ENCODE measurements at regions not wholly inside any gene's neighbourhood (a gene's known extent, or its start where the extent isn't known, plus 50 kb on each side); places are given as distances from the start of the nearest gene placed in this dataset.

DNA sequence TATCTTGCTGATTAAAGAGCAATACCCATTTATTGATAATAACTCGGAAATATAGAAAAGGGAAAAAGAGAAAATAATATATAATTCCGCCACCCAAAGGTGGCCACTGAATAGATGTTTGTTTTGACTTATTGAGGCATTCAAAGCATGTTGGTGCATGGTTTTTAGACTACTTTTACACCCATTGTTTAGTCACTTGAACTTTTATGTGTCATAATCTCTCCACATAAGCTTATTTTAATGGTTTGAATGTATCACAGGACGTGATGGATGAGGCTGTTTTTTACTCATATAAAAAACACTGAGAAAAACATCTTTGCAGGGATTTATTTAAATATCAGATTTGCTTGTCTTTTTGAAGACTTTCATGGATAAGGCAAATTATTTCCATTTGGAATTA is 120.4 kb downstream of the ACKR3 start:
- no peak for DNase-seq (ENCODE audit: low read depth in 3 of 3)

DNA sequence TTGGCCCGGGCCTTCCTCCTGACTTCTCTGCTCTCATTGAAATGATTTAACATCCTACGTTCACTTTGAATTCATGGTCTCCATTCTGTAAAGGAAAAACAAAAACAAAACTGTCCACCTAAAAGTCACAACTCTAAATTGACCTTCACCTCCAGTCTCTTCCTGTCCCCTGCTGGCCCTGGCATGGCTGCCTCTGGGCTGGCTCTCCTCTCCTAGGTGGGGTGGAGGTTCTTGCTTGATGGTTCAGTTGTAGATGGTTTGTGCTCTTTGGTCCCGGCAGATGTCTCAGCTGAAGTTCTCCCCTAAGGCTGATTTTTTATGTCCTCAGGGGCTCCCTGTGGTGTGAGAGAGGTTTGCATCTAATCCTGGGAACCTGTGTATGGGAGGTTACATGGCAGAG is 121.1 kb downstream of the ACKR3 start:
- no peak for DNase-seq (ENCODE audit: low read depth in 3 of 3)

DNA sequence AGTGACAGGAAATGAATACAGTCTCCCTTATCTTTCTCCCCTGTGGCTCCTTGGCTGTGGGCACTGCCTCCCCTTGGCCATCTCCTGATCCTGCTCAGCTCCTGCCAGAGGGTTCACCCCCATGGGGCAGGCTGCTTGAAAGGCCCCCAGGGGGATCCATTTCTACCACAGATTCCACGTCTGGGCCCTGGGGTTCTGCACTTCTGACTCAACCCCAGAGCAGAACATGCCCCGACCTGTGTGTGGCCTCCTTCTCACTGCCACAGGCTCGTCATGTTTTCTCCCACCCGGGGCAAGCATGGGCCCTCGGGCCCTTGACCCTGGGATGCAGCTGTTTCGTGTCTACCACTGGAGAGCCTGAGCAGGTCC is 122.2 kb downstream of the ACKR3 start:
- DNase-seq (ENCODE audit: low read depth in 3 of 3) = no peak

DNA sequence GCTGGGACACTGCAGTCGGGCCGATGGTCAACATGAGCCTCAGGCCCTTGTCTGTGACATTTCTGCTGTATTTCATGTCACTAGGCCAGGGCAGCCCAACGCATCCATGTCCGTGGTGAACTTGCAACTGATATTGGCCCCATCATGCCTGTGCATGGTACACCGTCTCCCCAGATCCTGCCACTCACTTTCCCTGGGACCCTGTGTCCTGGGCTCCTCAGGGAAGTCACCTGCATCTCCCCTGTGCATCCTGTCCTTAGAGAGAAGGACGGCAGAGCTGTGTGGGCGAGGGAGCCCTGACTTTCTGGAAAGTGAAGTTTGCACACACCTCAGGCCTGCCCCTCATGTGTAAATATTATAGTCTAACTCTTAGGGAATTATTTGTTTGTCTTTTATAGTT is 123.3 kb downstream of the ACKR3 start:
- no peak for DNase-seq (ENCODE audit: low read depth in 3 of 3)

DNA sequence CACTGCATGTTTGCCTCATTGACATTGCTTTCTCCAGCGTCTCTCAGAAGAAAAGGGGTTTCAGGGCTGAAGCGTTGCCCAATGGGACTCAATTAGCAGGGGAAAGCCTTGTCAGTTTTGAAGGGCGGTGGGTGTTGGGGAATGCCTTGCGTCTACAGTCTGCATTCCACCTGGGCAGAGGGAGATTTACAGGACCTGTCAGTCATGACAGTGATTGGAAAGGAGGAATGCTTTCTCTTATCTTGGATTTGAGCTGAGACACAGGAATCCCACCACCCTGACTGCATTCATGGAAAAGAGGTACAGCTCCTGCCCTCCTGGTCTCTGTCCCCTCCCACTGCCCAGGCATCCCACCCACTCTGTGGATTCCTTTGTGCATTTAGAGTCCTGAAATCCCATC is 123.9 kb downstream of the ACKR3 start:
- no peak for DNase-seq (ENCODE audit: low read depth in 3 of 3)

DNA sequence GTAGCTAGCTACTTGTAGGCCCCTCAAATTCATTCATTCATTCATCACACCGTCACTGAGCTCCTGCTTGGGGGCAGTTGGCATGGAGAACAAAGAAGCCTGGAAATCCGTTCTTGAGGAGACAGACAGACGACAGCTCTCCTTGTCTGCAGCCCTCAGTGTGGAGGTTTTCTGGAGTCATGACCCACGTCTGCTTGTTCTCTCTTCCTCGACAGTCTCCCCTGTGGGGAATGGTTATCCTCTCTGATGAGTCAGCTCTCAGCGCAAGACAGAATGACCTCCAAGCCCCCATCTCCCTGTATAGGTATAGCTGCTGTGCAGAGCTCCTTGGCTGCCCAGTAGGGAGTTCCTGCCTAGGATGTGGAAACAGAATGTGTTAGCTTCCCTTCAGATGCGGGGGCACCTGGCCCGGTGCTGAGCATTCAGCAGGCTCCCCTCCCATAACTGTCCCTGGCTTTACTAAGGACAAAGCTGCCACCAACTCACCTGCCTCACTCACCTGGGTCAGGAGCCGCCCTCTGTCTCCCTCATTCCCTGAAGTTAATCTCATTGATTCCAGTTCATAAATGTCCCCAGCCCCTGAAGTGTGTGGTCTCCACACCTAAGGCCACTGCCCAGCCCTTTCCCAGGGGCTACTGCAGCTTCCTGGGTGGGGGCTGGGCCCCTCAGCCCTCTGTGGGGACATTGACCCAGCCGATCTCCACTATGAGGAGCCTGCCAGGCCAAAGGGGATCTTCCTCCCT is 124.7 kb downstream of the ACKR3 start:
- no peak for DNase-seq (ENCODE audit: low read depth in 3 of 3)

DNA sequence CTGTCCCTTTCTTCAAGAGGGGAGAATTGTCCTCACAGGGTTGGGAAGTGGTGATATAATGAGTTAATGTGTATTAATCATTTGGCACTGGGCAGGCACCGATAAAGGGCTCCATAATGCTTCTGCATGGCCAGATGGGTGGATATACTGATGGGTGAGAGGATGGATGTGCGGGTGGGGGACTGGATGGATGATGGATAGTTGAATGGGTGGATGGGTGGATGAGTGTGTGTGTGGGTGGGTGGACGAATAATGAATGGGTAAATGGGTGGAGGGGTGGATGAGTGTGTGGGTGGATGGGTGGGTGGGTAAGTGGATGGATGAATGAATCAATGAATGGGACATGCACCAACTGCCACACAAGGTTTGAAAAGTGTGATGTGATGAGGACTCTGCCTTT is 127.2 kb downstream of the ACKR3 start:
- DNase-seq (ENCODE audit: low read depth in 3 of 3) = no peak

DNA sequence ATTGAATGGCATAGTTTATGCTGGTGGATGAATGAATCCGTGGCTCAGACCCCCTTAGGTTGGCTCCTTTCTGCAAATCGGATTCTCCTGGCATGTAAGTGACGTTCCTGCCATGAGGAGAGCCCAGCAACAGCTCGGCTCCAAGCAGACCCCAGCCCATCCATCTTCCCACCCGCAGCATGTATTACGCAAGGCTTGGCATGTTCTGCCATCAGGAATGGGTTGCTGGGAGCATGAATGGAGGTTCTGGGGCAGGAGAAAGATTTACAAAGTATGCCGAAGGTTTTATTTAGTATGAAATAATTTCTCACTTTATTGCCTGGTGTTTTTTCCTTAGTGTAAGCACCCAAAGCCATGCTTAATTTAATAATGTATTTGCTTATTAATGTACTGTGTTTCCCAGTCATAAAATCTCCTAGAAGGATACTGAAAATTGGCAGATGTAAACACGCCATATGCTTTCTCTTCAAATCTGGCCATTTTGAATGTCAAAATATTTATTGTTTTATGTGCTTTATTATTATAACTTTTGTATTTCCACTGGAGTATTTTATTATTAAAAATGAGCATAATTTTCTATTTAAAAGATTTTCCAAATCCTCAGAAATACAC is 128.5 kb downstream of the ACKR3 start:
- no peak for DNase-seq (ENCODE audit: low read depth in 3 of 3)

DNA sequence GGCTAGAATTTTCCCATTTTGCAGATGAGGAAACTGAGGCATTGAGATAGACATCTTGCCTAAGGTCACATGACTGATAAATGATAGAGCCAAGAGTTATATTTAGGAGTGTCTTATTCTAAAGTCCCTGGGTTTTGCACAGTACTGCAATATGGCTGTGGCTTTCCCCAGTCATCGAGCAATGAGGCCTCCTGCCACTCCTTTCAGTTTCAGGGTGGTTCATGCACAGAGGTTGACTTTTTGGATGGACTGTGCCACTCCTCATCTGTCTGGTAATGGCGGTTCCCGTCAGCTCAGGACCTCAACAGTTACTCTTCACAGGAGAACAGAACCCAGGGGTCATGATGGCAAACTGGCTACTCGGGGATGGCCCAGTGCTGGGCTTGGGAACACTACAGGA is 131.1 kb downstream of the ACKR3 start:
- no peak for DNase-seq (ENCODE audit: low read depth in 3 of 3)

DNA sequence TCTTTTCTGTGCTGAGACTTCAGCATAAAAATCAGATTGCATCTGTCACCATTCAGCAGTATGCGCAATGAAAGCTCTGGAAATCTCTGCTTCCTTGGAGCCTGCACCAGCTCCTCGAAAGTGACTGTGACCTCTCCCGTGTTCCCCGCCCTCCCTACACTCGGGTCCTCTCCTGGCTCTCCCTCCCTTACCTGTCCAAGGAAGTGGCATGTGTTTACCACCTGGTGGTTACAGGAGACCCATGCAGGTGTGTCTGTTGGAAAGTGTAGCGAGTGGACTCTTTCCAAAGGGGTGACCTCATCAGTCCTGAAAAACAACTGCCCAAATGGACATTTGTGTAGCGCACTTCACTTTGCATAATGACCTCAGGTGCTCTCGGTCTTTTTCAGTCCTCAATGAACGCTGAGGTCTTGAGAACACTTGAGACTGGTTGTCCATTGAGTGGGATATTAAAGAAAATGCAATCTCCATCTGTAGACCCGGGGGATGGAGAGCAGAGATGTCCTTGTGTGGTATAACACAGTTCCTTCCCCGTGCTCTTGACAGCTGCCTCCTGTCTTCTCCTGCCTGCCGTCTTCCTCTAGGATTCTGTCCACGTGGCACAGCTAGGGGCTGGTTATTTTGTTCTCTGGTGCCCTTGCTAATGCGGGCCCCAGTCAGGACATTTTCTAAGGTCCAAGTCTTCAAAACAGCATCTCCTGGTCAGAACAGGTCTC is 133.2 kb downstream of the ACKR3 start:
- no peak for DNase-seq (ENCODE audit: low read depth in 3 of 3)

DNA sequence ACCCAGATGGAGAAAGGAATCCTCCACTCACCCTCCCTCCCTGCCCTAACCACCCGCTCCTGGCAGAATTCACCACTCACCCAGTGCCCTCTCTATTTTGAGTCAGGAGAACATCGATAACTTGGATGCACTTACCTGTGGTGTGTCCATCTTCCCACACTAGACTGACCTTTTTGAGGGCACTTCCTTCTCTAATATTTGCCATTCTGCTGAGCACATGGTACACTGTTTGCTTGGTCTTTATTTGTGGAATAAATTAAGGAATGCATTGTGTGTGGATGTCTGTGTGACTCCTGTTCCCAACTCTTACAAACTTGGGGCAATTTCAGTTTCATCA is 133.7 kb downstream of the ACKR3 start:
- no peak for DNase-seq (ENCODE audit: low read depth in 3 of 3)

DNA sequence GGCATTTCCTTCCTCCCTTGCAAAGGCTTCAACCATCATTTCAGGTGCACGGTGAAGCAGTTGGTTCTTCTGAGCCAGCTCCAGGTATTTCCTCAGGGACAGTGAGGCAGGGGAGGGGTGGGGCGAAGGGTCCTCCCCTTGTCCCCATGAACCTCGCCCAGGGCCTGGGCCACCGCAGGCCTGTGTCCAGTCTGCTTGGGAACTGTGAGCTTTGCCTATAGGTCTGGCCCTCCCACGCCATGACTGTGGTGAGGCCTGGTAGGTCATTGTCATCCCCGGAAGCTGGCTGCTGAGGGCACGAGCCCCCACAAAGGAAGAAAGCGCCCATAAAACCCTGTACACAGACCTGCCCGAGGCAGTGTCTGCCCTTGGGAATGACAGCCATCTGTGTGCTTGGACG is 134.3 kb downstream of the ACKR3 start:
- DNase-seq (ENCODE audit: low read depth in 3 of 3) = no peak

DNA sequence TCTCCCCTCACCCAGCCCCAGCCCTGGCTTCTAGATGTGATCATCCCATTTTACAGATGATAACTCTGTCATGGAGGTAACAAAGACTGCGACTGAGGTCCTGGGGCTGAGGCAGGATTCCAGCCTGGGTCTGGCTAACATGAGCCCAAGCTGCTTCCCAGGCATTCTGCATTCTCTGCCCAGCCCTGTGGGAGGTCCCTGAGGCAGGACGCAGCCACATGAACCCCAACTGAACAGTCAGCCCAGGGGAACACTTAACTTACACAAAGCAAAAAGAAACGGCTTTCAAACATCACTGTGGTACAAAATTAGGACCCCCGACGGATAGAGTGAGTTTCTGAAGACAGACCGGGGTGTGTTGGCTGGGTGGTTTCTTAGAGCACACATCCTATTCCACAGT is 135.3 kb downstream of the ACKR3 start:
- no peak for DNase-seq (ENCODE audit: low read depth in 3 of 3)

DNA sequence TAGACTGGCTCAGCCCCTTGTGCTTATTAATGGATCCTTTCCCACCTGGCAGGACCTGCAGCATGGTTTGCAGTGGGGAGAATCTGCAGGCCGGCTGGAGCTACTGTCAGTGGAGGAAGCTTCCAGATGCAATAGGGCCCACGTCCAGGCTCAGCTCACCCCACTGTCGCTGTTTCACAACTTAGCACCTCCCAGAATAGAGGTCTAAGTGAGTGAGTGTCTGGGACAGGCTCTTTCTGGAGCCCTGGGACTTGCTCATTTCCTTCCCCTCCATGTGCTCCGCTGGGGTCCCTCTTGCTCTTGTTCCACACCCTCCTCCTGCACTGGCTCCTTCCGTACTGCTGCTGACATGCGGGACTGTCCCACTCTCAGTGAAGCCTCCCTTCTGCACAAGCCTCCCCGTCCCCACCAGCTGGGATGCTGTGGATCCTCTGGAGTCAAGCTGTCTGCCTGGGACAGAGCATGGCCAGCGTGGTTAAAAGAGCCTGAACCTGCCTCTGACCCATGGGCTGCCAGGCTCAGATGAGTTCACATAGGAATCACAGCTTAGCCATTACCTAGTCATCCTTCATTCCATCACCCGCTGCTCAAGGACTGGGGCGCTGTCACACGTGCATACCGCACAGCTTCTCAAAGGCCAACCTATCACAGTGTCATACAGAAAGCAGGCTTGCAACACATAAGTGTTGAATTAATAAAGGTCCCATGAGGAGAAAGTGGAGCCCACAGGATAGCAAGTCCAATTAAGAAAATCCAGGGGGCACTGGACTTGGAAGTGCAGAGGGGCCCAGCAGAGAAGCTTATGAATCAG is 135.9 kb downstream of the ACKR3 start:
- DNase-seq (ENCODE audit: low read depth in 3 of 3) = no peak

DNA sequence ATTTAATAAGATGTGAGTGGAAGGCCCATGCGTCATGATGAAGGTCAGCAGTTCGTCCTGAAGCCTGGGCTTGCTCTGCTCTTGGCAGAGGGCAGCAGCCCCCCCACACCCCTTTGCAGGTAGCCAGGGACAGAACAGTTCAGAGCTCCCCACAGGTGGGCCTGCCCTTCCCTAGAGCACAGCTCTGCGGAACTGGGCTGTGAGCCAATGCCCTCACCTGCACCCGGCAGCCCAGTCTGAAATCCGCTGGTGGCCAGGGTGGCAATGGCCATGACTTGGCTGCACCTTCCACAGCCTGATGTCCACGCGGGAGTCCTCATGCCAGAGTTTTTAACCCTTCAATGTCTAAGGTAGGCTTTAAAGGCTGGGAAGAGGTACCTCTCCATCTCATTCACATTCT is 136.7 kb downstream of the ACKR3 start:
- DNase-seq (ENCODE audit: low read depth in 3 of 3) = no peak

DNA sequence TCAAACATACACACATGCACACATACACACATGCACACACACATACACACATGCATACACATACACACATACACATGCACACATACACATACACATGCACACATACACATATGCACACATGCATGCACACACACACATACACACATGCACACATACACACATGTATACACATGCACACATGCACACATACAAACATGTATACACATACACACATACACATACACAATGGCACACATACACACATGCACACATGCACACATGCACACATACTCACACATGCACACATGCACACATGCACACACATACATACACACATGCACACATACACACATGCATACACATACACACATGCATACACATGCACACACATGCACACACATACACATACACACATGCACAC is 137.2 kb downstream of the ACKR3 start:
- DNase-seq (ENCODE audit: low read depth in 3 of 3) = no peak

DNA sequence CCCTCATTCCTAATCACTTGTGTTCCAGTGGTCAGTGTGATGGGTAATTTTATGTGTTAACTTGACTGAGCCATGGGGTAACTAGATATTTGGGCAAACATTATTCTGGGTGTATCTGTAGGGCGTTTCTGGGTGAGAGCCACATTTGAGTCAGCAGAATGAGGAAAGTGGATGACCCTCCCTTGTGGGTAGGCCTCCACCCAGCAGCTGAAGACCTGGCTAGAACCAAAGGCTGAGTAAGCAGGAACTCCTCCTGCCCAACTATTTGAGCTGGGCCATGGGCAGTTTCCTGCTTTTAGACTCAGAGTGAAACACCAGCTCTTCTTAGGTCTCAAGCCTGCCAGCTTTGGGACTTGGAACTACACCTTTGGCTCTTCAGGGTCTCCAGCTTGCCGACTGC is 141.8 kb downstream of the ACKR3 start:
- no peak for DNase-seq (ENCODE audit: low read depth in 3 of 3)

DNA sequence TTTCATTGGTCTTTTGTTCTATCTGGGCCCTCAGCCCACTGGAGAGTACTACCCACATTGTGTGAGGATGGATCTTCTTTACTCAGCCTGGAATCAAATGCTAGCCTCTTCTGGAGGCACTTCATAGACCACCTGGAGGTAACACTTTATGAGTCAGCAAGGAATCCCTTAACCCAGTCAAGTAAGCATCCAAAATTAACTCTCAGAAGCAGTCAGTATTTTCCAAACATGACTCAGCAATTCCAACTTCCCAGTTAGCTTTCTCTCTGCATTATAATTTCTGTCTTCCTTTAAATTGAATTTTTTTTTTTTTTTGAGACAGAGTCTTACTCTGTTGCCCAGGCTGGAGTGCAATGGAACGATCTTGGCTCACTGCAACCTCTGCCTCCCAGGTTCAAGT is 142.7 kb downstream of the ACKR3 start:
- no peak for DNase-seq (ENCODE audit: low read depth in 3 of 3)

DNA sequence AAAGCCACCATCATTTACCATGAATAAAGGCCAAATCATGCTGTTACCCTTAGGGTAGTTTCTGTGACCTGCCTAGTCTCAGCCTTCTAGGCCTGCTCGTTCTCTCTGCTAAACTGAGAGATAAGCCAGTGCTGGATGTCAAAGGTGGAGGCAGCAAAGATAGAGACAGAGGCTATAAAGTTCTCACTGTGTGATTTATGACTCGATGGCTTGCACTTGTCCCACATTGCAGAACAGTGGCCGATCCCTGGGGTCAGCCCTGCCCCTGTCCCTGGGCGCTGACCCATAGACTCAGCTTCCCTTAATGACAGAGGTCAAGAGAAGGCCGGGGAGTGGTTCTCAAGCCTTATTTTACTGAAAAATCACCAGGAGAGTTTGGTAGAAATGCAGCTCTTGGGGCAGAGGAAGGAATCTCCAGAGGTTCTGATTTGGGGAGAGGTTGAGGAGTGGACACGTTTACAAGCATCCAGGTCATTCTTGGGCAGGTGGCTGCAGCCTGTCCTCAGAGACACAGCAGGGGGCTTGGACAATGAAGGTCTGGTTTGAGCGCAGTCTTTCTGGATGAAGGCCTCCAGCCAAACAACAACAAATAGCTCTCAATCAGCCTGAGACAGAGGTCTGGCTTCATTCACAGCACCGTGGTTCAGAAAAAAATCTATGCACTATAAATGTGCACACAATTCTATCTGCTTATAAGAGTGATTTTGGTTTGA is 143.5 kb downstream of the ACKR3 start:
- DNase-seq (ENCODE audit: low read depth in 3 of 3) = no peak

DNA sequence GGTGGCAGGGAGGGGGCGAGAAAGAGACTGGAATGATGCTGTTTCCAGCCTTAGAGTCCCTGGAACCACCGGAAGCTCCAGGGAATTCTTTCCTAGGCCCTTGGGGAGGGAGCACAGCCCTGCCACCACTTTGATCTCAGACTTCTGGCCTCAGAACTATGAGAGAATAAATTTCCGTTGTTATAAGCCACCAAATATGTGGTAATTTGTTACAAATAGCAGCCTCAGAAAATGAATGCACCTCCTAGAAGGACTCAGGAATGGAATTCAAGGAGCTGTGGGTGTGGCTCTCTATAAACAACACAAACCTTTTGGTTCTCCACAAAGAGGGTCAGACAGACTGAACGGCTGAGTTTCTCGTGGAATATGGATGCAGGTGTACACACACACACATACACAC is 144.5 kb downstream of the ACKR3 start:
- DNase-seq (ENCODE audit: low read depth in 3 of 3) = no peak

DNA sequence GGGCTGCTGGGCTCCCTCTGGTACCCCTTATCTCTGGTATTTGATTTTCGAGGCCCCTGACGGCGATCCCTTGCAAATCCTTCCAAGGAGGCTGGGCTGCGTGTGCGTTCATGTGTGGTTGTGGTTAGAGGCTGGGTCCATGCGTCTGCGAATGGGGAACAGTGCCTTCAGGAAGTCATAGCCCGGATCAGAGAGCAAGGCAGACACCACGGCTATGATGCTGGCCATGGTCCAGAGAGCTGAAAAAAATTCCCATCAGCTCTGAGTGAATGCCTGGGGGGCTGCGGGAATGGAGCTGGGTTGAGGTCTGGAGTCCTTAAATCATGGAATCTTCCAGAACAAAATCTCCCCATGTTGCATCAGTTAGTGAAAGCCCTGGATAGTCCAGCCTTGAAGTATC is 145.5 kb downstream of the ACKR3 start:
- DNase-seq (ENCODE audit: low read depth in 3 of 3) = no peak

DNA sequence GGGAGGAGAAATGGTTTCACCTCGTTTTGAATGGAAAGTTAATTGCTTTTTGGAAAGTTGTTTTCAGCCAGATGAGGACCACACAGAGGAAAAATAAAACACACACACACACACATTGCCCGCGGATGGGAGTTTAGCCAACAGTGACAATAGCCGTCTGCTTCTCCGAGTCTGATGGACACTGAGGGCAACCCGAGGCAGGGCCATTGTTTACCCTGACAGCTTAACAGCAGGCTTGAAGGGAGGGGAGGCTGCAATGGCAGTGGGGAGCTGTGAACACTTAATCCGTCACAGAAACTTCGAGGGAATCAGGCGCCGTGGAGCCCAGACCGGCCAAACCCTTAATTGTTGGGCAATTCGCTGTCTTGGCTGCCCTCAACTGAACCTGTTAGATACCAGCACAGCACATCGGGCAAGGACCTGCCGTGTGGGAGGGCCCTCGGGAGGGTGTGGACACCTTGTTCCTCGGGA is 145.9 kb downstream of the ACKR3 start:
- DNase-seq (ENCODE audit: low read depth in 3 of 3) = no peak

All from stimulated activated CD4-positive, alpha-beta T cell treated with anti-CD3 and anti-CD28 coated beads, TNF-alpha, amount 100 ng/mL, for 4 hours (primary cell).